ENCODE measurements at regions not wholly inside any gene's neighbourhood (a gene's known extent, or its start where the extent isn't known, plus 50 kb on each side); places are given as distances from the start of the nearest gene placed in this dataset.

GRCh38 chr7:68706291-68706690 is 892.0 kb upstream of the AUTS2 start:
- TF ChIP-seq CTCF (IDR thresholded peaks at IDR 0.05): no peak
- no peak for TF ChIP-seq EP300 (IDR thresholded peaks at IDR 0.05)
- TF ChIP-seq POLR2A (IDR thresholded peaks at IDR 0.05): no peak
- TF ChIP-seq POLR2AphosphoS5 (IDR thresholded peaks at IDR 0.05): no peak
